ENCODE measurements at regions not wholly inside any gene's neighbourhood (a gene's known extent, or its start where the extent isn't known, plus 50 kb on each side); places are given as distances from the start of the nearest gene placed in this dataset.

GRCh38 chr4:187183826-187184225 lies 460.2 kb upstream of the FAT1 start:
- DNase-seq (ENCODE audit: low read depth) = no peak

- no peak for DNase-seq (ENCODE audit: low read depth)
These were observed 460.9 kb upstream of the FAT1 start for GRCh38 chr4:187184508-187184907.

- no peak for DNase-seq (ENCODE audit: low read depth)
These were observed 464.5 kb upstream of the FAT1 start for GRCh38 chr4:187188118-187188517.

GRCh38 chr4:187188741-187189140 lies 465.1 kb upstream of the FAT1 start:
- no peak for DNase-seq (ENCODE audit: low read depth)

GRCh38 chr4:187190390-187190789 lies 466.7 kb upstream of the FAT1 start:
- no peak for DNase-seq (ENCODE audit: low read depth)

- no peak for DNase-seq (ENCODE audit: low read depth)
These were observed 468.0 kb upstream of the FAT1 start for GRCh38 chr4:187191676-187192075.

GRCh38 chr4:187192266-187192665 lies 468.6 kb upstream of the FAT1 start:
- no peak for DNase-seq (ENCODE audit: low read depth)

- DNase-seq (ENCODE audit: low read depth) = no peak
These were observed 469.5 kb upstream of the FAT1 start for GRCh38 chr4:187193141-187193540.

GRCh38 chr4:187204389-187204918 lies 480.8 kb upstream of the FAT1 start:
- DNase-seq (ENCODE audit: low read depth) = no peak

- DNase-seq (ENCODE audit: low read depth) = no peak
These were observed 484.3 kb upstream of the FAT1 start for GRCh38 chr4:187207931-187208330.

- no peak for DNase-seq (ENCODE audit: low read depth)
These were observed 485.0 kb upstream of the FAT1 start for GRCh38 chr4:187208651-187209050.

GRCh38 chr4:187209921-187210613 lies 486.4 kb upstream of the FAT1 start:
- DNase-seq (ENCODE audit: low read depth) = no peak

GRCh38 chr4:187212446-187213080 lies 488.9 kb upstream of the FAT1 start:
- no peak for DNase-seq (ENCODE audit: low read depth)

- DNase-seq (ENCODE audit: low read depth) = no peak
These were observed 491.8 kb upstream of the FAT1 start for GRCh38 chr4:187215438-187215837.

- DNase-seq (ENCODE audit: low read depth) = no peak
These were observed 495.1 kb upstream of the FAT1 start for GRCh38 chr4:187218705-187219245.

GRCh38 chr4:187224560-187224959 lies 500.9 kb upstream of the FAT1 start:
- no peak for DNase-seq (ENCODE audit: low read depth)

GRCh38 chr4:187227907-187228704 lies 504.4 kb upstream of the FAT1 start:
- DNase-seq (ENCODE audit: low read depth) = no peak

- DNase-seq (ENCODE audit: low read depth) = no peak
These were observed 508.5 kb upstream of the FAT1 start for GRCh38 chr4:187232196-187232595.

- DNase-seq (ENCODE audit: low read depth) = no peak
These were observed 509.1 kb upstream of the FAT1 start for GRCh38 chr4:187232796-187233195.

GRCh38 chr4:187235456-187236170 lies 512.0 kb upstream of the FAT1 start:
- no peak for DNase-seq (ENCODE audit: low read depth)

- no peak for DNase-seq (ENCODE audit: low read depth)
These were observed 512.7 kb upstream of the FAT1 start for GRCh38 chr4:187236209-187236890.

Data from activated T-cell treated with anti-CD3 and anti-CD28 coated beads for 48 hours (primary cell).